Activated T-cell treated with anti-CD3 and anti-CD28 coated beads, Interleukin-2, amount 50 U/mL, for 4 hours (primary cell): ENCODE measurements at regions not wholly inside any gene's neighbourhood (a gene's known extent, or its start where the extent isn't known, plus 50 kb on each side); places are given as distances from the start of the nearest gene placed in this dataset.
"Not testable (repeated sequence)": the region's sequence is repeated elsewhere in the genome, so short reads cannot be mapped to it uniquely, and the experiment has no call there.

Experiments used
- ATAC-seq, 2 donors: fragments of 200-7000 bp; cut with Tn5 transposase; one replicate each; pipeline ENCODE4 v1.10.0; 2021
- DNase-seq: peaks from one replicate; pipeline ENCODE4 v3.0.0-alpha.2; 2020
- H3K27me3 Mint-ChIP-seq: one replicate; pipeline ENCODE4 v1.8.0; 2021; ENCODE audit warnings: low read depth, mixed read lengths
- H3K36me3 Mint-ChIP-seq: one replicate; pipeline ENCODE4 v1.8.0; 2022; ENCODE audit warnings: mixed read lengths; ENCODE audit not compliant: insufficient read depth
- H3K4me1 Mint-ChIP-seq: one replicate; pipeline ENCODE4 v1.8.0; 2021; ENCODE audit warnings: low read depth, mixed read lengths
- H3K4me3 Mint-ChIP-seq: one replicate; pipeline ENCODE4 v1.8.0; 2021; ENCODE audit warnings: mild to moderate bottlenecking, moderate library complexity, mixed read lengths
- H3K9me3 Mint-ChIP-seq: one replicate; pipeline ENCODE4 v1.8.0; 2021; ENCODE audit warnings: mixed read lengths

- Mint-ChIP-seq H3K9me3 (no peaks in the 10 kb centered on the region), H3K4me1 (no peaks in the 10 kb centered on the region), H3K27me3 (peaks cover 15% of the 10 kb centered on the region), H3K4me3 (no peak overlapping the region), H3K36me3 (no peaks in the 10 kb centered on the region)
- DNase-seq (no peak), ATAC-seq (no peak)
These were observed 149.4 kb upstream of the CHRDL1 start for GRCh38 chrX:110944751-110945675.

- DNase-seq, result no peak
- Mint-ChIP-seq H3K36me3 (no peaks in the 10 kb centered on the region), H3K9me3 (no peaks in the 10 kb centered on the region), H3K27me3 (peaks cover 15% of the 10 kb centered on the region), H3K4me1 (no peaks in the 10 kb centered on the region), H3K4me3 (no peak overlapping the region)
- no peak for ATAC-seq
These were observed 148.7 kb upstream of the CHRDL1 start for GRCh38 chrX:110944311-110944750.

- no peak for ATAC-seq
- H3K36me3 Mint-ChIP-seq, result no peaks in the 10 kb centered on the region
- no peak overlapping the region for H3K4me3 Mint-ChIP-seq
- peaks cover 15% of the 10 kb centered on the region for H3K27me3 Mint-ChIP-seq
- no peaks in the 10 kb centered on the region for H3K4me1 Mint-ChIP-seq
- no peak for DNase-seq
- no peaks in the 10 kb centered on the region for H3K9me3 Mint-ChIP-seq
These were observed 146.3 kb upstream of the CHRDL1 start for GRCh38 chrX:110941906-110942305.

GRCh38 chrX:110938977-110939732 is 143.5 kb upstream of the CHRDL1 start:
- no peaks in the 10 kb centered on the region for H3K36me3 Mint-ChIP-seq
- DNase-seq (no peak), ATAC-seq (no peak)
- no peak overlapping the region for H3K4me3 Mint-ChIP-seq
- H3K4me1 Mint-ChIP-seq, result no peaks in the 10 kb centered on the region
- peaks cover 8% of the 10 kb centered on the region for H3K27me3 Mint-ChIP-seq
- no peaks in the 10 kb centered on the region for H3K9me3 Mint-ChIP-seq

- H3K9me3 Mint-ChIP-seq, result no peaks in the 10 kb centered on the region
- no peaks in the 10 kb centered on the region for H3K27me3 Mint-ChIP-seq
- H3K4me3 Mint-ChIP-seq, result no peak overlapping the region
- H3K4me1 Mint-ChIP-seq, result no peaks in the 10 kb centered on the region
- ATAC-seq, result no peak
- DNase-seq, result no peak
- H3K36me3 Mint-ChIP-seq, result no peaks in the 10 kb centered on the region
These were observed 129.3 kb upstream of the CHRDL1 start for GRCh38 chrX:110924871-110925270.

- ATAC-seq, result no peak
- no peak overlapping the region for H3K4me3 Mint-ChIP-seq
- no peaks in the 10 kb centered on the region for H3K36me3 Mint-ChIP-seq
- H3K27me3 Mint-ChIP-seq, result no peaks in the 10 kb centered on the region
- no peak for DNase-seq
- no peaks in the 10 kb centered on the region for H3K4me1 Mint-ChIP-seq
- H3K9me3 Mint-ChIP-seq, result no peaks in the 10 kb centered on the region
These were observed 125.4 kb upstream of the CHRDL1 start for GRCh38 chrX:110920991-110921390.

- Mint-ChIP-seq H3K4me3 (no peak overlapping the region), H3K9me3 (no peaks in the 10 kb centered on the region), H3K4me1 (no peaks in the 10 kb centered on the region), H3K36me3 (no peaks in the 10 kb centered on the region), H3K27me3 (no peaks in the 10 kb centered on the region)
- no peak for ATAC-seq
- no peak for DNase-seq
These were observed 120.0 kb upstream of the CHRDL1 start for GRCh38 chrX:110915570-110915969.

GRCh38 chrX:110915111-110915510 is 119.5 kb upstream of the CHRDL1 start:
- no peak for DNase-seq
- no peaks in the 10 kb centered on the region for H3K27me3 Mint-ChIP-seq
- no peak for ATAC-seq
- H3K4me3 Mint-ChIP-seq, result no peak overlapping the region
- H3K4me1 Mint-ChIP-seq, result no peaks in the 10 kb centered on the region
- H3K9me3 Mint-ChIP-seq, result no peaks in the 10 kb centered on the region
- H3K36me3 Mint-ChIP-seq, result no peaks in the 10 kb centered on the region

GRCh38 chrX:110914281-110914680 is 118.7 kb upstream of the CHRDL1 start:
- H3K9me3 Mint-ChIP-seq, result no peaks in the 10 kb centered on the region
- no peak for ATAC-seq
- no peak overlapping the region for H3K4me3 Mint-ChIP-seq
- DNase-seq, result no peak
- H3K4me1 Mint-ChIP-seq, result no peaks in the 10 kb centered on the region
- peaks cover 2% of the 10 kb centered on the region for H3K27me3 Mint-ChIP-seq
- no peaks in the 10 kb centered on the region for H3K36me3 Mint-ChIP-seq

GRCh38 chrX:110904747-110905146 is 109.1 kb upstream of the CHRDL1 start:
- not testable (repeated sequence) for H3K36me3 Mint-ChIP-seq, ATAC-seq, DNase-seq, H3K27me3 Mint-ChIP-seq, H3K4me3 Mint-ChIP-seq, H3K9me3 Mint-ChIP-seq, H3K4me1 Mint-ChIP-seq

GRCh38 chrX:110881971-110882370 is 86.4 kb upstream of the CHRDL1 start:
- DNase-seq, result no peak
- Mint-ChIP-seq H3K36me3 (no peaks in the 10 kb centered on the region), H3K4me1 (no peaks in the 10 kb centered on the region), H3K9me3 (peaks cover 26% of the 10 kb centered on the region), H3K4me3 (no peak overlapping the region), H3K27me3 (no peaks in the 10 kb centered on the region)
- no peak for ATAC-seq

GRCh38 chrX:110877326-110877725 is 81.7 kb upstream of the CHRDL1 start:
- no peak overlapping the region for H3K4me3 Mint-ChIP-seq
- peaks cover 12% of the 10 kb centered on the region for H3K9me3 Mint-ChIP-seq
- H3K36me3 Mint-ChIP-seq, result no peaks in the 10 kb centered on the region
- no peaks in the 10 kb centered on the region for H3K27me3 Mint-ChIP-seq
- no peaks in the 10 kb centered on the region for H3K4me1 Mint-ChIP-seq
- DNase-seq (no peak), ATAC-seq (no peak)

GRCh38 chrX:110871839-110872238 is 76.2 kb upstream of the CHRDL1 start:
- ATAC-seq, result no peak
- H3K36me3 Mint-ChIP-seq, result no peaks in the 10 kb centered on the region
- no peaks in the 10 kb centered on the region for H3K27me3 Mint-ChIP-seq
- no peak overlapping the region for H3K4me3 Mint-ChIP-seq
- H3K9me3 Mint-ChIP-seq, result no peaks in the 10 kb centered on the region
- no peak for DNase-seq
- no peaks in the 10 kb centered on the region for H3K4me1 Mint-ChIP-seq

GRCh38 chrX:110866421-110866820 is 70.8 kb upstream of the CHRDL1 start:
- H3K36me3 Mint-ChIP-seq, result no peaks in the 10 kb centered on the region
- H3K4me3 Mint-ChIP-seq, result no peak overlapping the region
- no peaks in the 10 kb centered on the region for H3K4me1 Mint-ChIP-seq
- H3K27me3 Mint-ChIP-seq, result no peaks in the 10 kb centered on the region
- H3K9me3 Mint-ChIP-seq, result no peaks in the 10 kb centered on the region
- DNase-seq, result no peak
- ATAC-seq, result no peak

GRCh38 chrX:110863883-110864282 is 68.3 kb upstream of the CHRDL1 start:
- H3K27me3 Mint-ChIP-seq, result no peaks in the 10 kb centered on the region
- H3K36me3 Mint-ChIP-seq, result no peaks in the 10 kb centered on the region
- H3K4me3 Mint-ChIP-seq, result no peak overlapping the region
- DNase-seq (no peak), ATAC-seq (no peak)
- H3K4me1 Mint-ChIP-seq, result no peaks in the 10 kb centered on the region
- H3K9me3 Mint-ChIP-seq, result no peaks in the 10 kb centered on the region
